Lung (tissue), 11 donors: ENCODE measurements at regions not wholly inside any gene's neighbourhood (a gene's known extent, or its start where the extent isn't known, plus 50 kb on each side); places are given as distances from the start of the nearest gene placed in this dataset.

Source experiments
- ATAC-seq: fragments of 200-7000 bp; cut with Tn5 transposase; one replicate; pipeline ENCODE4 v1.9.1; 2020; ENCODE audit warnings: moderate number of reproducible peaks; ENCODE audit not compliant: insufficient read depth, low FRiP score
- DNase-seq, 3 donors: peaks; one replicate each; pipeline ENCODE4 v3.0.0-alpha.2; 2013 to 2017
- H3K27ac ChIP-seq, 2 donors: one replicate each; pipeline ENCODE4 v1.5.1; 2013; ENCODE audit warnings: mild to moderate bottlenecking in 2 of 2, moderate library complexity in 2 of 2, control low read depth in 1 of 2, inconsistent platforms in 1 of 2, low read depth in 1 of 2, low read length in 1 of 2
- H3K27me3 ChIP-seq, 3 donors: one replicate each; pipeline ENCODE4 v1.5.1; 2013; ENCODE audit warnings: low read length in 2 of 3; ENCODE audit not compliant: control insufficient read depth in 3 of 3, insufficient read depth in 3 of 3
- H3K36me3 ChIP-seq, 4 donors: one replicate each; pipeline ENCODE4 v1.5.1; 2013; ENCODE audit warnings: low read length in 4 of 4, mild to moderate bottlenecking in 1 of 4, moderate library complexity in 1 of 4; ENCODE audit not compliant: control insufficient read depth in 4 of 4, insufficient read depth in 4 of 4
- H3K4me1 ChIP-seq, 5 donors: one replicate each; pipeline ENCODE4 v1.5.1; 2013; ENCODE audit warnings: low read length in 5 of 5, mild to moderate bottlenecking in 2 of 5, moderate library complexity in 1 of 5; ENCODE audit not compliant: control insufficient read depth in 5 of 5, insufficient read depth in 5 of 5
- H3K4me3 ChIP-seq: one replicate; pipeline ENCODE4 v1.5.1; 2013; ENCODE audit warnings: mild to moderate bottlenecking, control low read depth, moderate library complexity
- H3K9ac ChIP-seq, 2 donors: one replicate each; pipeline ENCODE4 v1.5.1; 2013; ENCODE audit warnings: low read length in 2 of 2, control low read depth in 1 of 2; ENCODE audit not compliant: insufficient read depth in 1 of 2
- H3K9me3 ChIP-seq, 4 donors: one replicate each; pipeline ENCODE4 v1.5.1; 2013; ENCODE audit warnings: low read length in 3 of 4, mild to moderate bottlenecking in 1 of 4, moderate library complexity in 1 of 4; ENCODE audit not compliant: control insufficient read depth in 4 of 4, insufficient read depth in 3 of 4
- CTCF ChIP-seq: IDR thresholded peaks from 2 replicates; pipeline ENCODE4 v1.5.1; 2012; ENCODE audit warnings: mild to moderate bottlenecking; ENCODE audit errors: control extremely low read depth, extremely low read depth
- WGBS, 2 donors: extraction: QIAGEN DNeasy Blood & Tissue Kit; methylation state at CpG; one replicate each; pipeline ENCODE4 v1.1.7; 2013; 5-methylcytosine and 5-hydroxymethylcytosine counted together
- donor health status: control.
- donor health status: control.
- donor health status: Bipolar disorder and iron deficiency.
- donor health status: healthy.
- donor health status: DM: yes; HTN: yes; CAD: no.

GRCh38 chrX:139191286-139191685 is 339.3 kb upstream of the F9 start:
- TF ChIP-seq CTCF, result no peak
- no peak overlapping the region for H3K4me3 ChIP-seq
- peaks cover 0 to 4% (median 0%) of the 10 kb centered on the region in 4 donors for H3K9me3 ChIP-seq
- DNase-seq, result no peak
- 68% methylated on average over 2 of the region's 2 CpGs for WGBS, 2 donors
- no peak overlapping the region for H3K27ac ChIP-seq
- H3K4me1 ChIP-seq, result peaks cover 0 to 4% (median 0%) of the 10 kb centered on the region in 5 donors
- no peak for ATAC-seq
- H3K36me3 ChIP-seq, result no peaks in the 10 kb centered on the region
- peaks cover 0 to 37% (median 26%) of the 10 kb centered on the region in 3 donors for H3K27me3 ChIP-seq
- H3K9ac ChIP-seq, result no peak overlapping the region

GRCh38 chrX:139187738-139188137 is 342.8 kb upstream of the F9 start:
- no peak for TF ChIP-seq CTCF

GRCh38 chrX:139186991-139187390 is 343.5 kb upstream of the F9 start:
- Histone ChIP-seq H3K27me3 (peaks cover 0 to 16% (median 8%) of the 10 kb centered on the region in 3 donors), H3K27ac (no peak overlapping the region), H3K36me3 (no peaks in the 10 kb centered on the region), H3K9me3 (no peaks in the 10 kb centered on the region), H3K9ac (no peak overlapping the region), H3K4me1 (no peaks in the 10 kb centered on the region), H3K4me3 (no peak overlapping the region)
- WGBS, 2 donors, result 42 to 83% methylated on average over 1 of the region's 1 CpG
- no peak for TF ChIP-seq CTCF
- peak in 2 of 3 donors; percentile 60 to 73 for DNase-seq
- no peak for ATAC-seq

More at GRCh38 chrX:139187738-139188137, 342.8 kb upstream of the F9 start:
- no peak for ATAC-seq
- no peaks in the 10 kb centered on the region for H3K9me3 ChIP-seq
- no peak overlapping the region for H3K9ac ChIP-seq
- H3K36me3 ChIP-seq, result no peaks in the 10 kb centered on the region
- no peaks in the 10 kb centered on the region for H3K4me1 ChIP-seq
- no peak for DNase-seq
- H3K4me3 ChIP-seq, result no peak overlapping the region
- no peak overlapping the region for H3K27ac ChIP-seq
- WGBS, 2 donors, result 88 to 96% methylated on average over 4 of the region's 4 CpGs
- peaks cover 0 to 14% (median 9%) of the 10 kb centered on the region in 3 donors for H3K27me3 ChIP-seq

GRCh38 chrX:139179592-139179991 is 350.9 kb upstream of the F9 start:
- DNase-seq (no peak), ATAC-seq (no peak)
- Histone ChIP-seq H3K9me3 (no peaks in the 10 kb centered on the region), H3K27ac (no peak overlapping the region), H3K27me3 (peaks cover 5 to 8% (median 6%) of the 10 kb centered on the region in 3 donors), H3K9ac (no peak overlapping the region), H3K4me3 (no peak overlapping the region), H3K36me3 (no peaks in the 10 kb centered on the region), H3K4me1 (no peaks in the 10 kb centered on the region)
- 51 to 82% methylated on average over 1 of the region's 1 CpG for WGBS, 2 donors
- no peak for TF ChIP-seq CTCF
